ENCODE measurements at regions not wholly inside any gene's neighbourhood (a gene's known extent, or its start where the extent isn't known, plus 50 kb on each side); places are given as distances from the start of the nearest gene placed in this dataset.
"Not testable (repeated sequence)": the region's sequence is repeated elsewhere in the genome, so short reads cannot be mapped to it uniquely, and the experiment has no call there.

GRCh38 chr1:149279512-149279911, 176.2 kb upstream of the NBPF9 start:
- DNase-seq, result not testable (repeated sequence)

- DNase-seq, result not testable (repeated sequence)
These were observed 181.4 kb upstream of the NBPF9 start for GRCh38 chr1:149284773-149285172.

- not testable (repeated sequence) for DNase-seq
These were observed 181.9 kb upstream of the NBPF9 start for GRCh38 chr1:149285205-149285604.

GRCh38 chr1:149285638-149286037, 182.3 kb upstream of the NBPF9 start:
- peak; percentile 16 to 33 for DNase-seq

GRCh38 chr1:149288580-149288979, 185.2 kb upstream of the NBPF9 start:
- DNase-seq, result not testable (repeated sequence)

- DNase-seq, result not testable (repeated sequence)
These were observed 174.2 kb upstream of the NBPF19 start for GRCh38 chr1:149300478-149301218.

- DNase-seq, result not testable (repeated sequence)
These were observed 173.6 kb upstream of the NBPF19 start for GRCh38 chr1:149301282-149301681.

- DNase-seq, result not testable (repeated sequence)
These were observed 170.0 kb upstream of the NBPF19 start for GRCh38 chr1:149304796-149305195.

GRCh38 chr1:149307640-149308039, 167.2 kb upstream of the NBPF19 start:
- DNase-seq, result not testable (repeated sequence)

GRCh38 chr1:149314921-149315320, 159.9 kb upstream of the NBPF19 start:
- not testable (repeated sequence) for DNase-seq

GRCh38 chr1:149320971-149321731, 153.7 kb upstream of the NBPF19 start:
- DNase-seq, result not testable (repeated sequence)

GRCh38 chr1:149321732-149322016, 153.2 kb upstream of the NBPF19 start:
- DNase-seq, result not testable (repeated sequence)

GRCh38 chr1:149330081-149330335, 144.8 kb upstream of the NBPF19 start:
- not testable (repeated sequence) for DNase-seq

- DNase-seq, result not testable (repeated sequence)
These were observed 138.8 kb upstream of the NBPF19 start for GRCh38 chr1:149336082-149336481.

- DNase-seq, result not testable (repeated sequence)
These were observed 136.6 kb upstream of the NBPF19 start for GRCh38 chr1:149338221-149338691.

- not testable (repeated sequence) for DNase-seq
These were observed 136.1 kb upstream of the NBPF19 start for GRCh38 chr1:149338698-149339097.

GRCh38 chr1:149349448-149349847, 125.4 kb upstream of the NBPF19 start:
- DNase-seq, result not testable (repeated sequence)

- not testable (repeated sequence) for DNase-seq
These were observed 122.6 kb upstream of the NBPF19 start for GRCh38 chr1:149352205-149352604.

GRCh38 chr1:149354579-149354978, 120.3 kb upstream of the NBPF19 start:
- not testable (repeated sequence) for DNase-seq

GRCh38 chr1:149355748-149356147, 119.1 kb upstream of the NBPF19 start:
- not testable (repeated sequence) for DNase-seq

- not testable (repeated sequence) for DNase-seq
These were observed 118.7 kb upstream of the NBPF19 start for GRCh38 chr1:149356152-149356551.

- not testable (repeated sequence) for DNase-seq
These were observed 114.5 kb upstream of the NBPF19 start for GRCh38 chr1:149360351-149360750.

- not testable (repeated sequence) for DNase-seq
These were observed 113.5 kb upstream of the NBPF19 start for GRCh38 chr1:149361310-149361709.
